ENCODE measurements at regions not wholly inside any gene's neighbourhood (a gene's known extent, or its start where the extent isn't known, plus 50 kb on each side); places are given as distances from the start of the nearest gene placed in this dataset.

DNA sequence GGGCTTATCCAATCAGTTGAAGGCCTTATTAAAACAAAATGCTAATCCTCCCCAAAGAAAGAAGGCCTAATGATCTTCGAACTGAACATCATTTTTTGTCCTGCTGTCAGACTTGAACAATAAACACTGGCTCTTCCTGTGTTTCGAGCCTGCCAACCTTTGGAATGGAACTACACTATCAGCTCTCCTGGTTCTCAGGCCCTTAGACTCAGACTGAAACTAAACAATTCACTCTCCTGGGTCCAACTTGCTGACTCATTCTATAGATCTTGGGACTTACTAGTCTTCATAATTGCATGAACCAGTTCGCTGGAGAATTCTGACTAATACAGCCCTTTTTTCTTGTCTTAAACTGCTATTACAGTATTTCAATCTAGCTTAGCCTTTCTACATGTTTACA lies 235.2 kb downstream of the LNPK start:
- TF ChIP-seq POLR2A (IDR thresholded peaks at IDR 0.05; ENCODE audit: low read length) (no peak), GATA1 (IDR thresholded peaks at IDR 0.05; ENCODE audit: low read depth, low read length) (no peak)
- DNase-seq: no peak

DNA sequence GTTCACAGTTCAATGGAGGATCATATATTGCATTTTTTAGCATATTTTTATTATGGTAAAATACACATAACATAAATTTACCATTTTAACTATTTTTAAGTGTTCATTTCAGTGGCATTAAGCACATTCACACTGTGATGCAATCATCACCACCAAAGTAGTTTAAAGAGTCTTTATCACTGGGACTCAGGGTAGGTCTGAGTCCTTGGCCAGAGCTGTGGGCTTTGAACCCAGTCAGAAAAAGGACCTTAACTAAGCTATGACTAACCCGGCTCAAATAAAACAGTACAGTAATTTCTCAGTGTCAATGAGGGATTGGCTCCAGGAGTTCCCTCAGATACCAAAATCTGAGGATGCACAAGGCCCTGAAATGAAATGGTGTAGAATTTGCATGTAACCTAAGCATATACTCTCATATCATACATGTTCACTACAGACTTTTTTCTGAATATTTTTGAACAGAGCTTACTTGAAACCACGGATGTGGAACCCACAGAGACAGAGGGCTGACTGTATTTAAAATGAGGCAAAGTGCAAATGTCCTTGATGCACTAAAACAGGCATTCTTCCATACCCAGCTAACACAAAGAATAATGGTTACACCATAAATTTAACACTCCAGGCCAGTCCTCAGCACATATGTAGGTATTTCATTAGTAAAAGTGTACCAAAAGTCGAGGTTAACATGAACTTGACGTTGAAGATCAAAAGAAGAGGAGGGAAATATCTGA lies 246.2 kb downstream of the LNPK start:
- no peak for TF ChIP-seq POLR2A (IDR thresholded peaks at IDR 0.05; ENCODE audit: low read length)
- no peak for TF ChIP-seq GATA1 (IDR thresholded peaks at IDR 0.05; ENCODE audit: low read depth, low read length)
- DNase-seq: no peak

DNA sequence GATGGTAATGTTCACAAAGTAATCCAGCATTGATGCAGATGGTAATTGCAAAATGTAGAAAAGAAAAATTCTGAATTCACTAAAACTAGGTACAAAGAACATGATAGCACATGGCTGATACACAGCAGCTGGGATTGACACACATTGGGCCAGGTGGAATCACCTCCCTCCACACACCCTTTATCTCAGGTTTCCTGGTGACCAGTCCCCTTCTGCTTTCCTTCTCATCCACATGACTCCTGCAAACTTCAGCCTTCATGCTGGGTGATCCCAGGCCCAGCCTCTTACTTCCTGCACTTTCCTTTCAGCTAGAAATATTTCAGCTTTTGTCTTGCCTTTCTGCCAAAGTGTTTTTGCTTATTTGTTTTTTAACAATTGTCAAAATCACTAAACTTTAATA lies 246.9 kb downstream of the LNPK start:
- TF ChIP-seq POLR2A (IDR thresholded peaks at IDR 0.05; ENCODE audit: low read length): no peak
- no peak for TF ChIP-seq GATA1 (IDR thresholded peaks at IDR 0.05; ENCODE audit: low read depth, low read length)
- no peak for DNase-seq

DNA sequence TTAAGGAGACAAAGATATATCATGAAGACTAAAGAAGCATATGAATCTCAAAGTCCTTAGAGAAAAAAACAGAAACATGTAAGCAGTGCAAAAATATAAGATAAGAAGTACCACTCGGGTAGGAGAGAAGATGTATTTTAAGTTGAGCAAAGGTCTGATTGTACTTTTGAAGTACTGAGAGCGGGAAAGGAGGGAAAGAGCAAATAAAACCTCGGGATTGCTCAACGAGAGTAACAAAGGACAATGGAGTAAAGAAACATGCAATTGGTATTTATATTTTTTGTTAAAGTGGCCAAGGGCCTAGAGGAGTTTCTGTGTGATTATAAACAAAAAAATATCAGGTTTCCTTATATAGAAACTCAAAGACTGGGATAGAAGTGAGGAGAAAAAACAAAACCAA lies 251.9 kb downstream of the LNPK start:
- TF ChIP-seq GATA1 (IDR thresholded peaks at IDR 0.05; ENCODE audit: low read depth, low read length): no peak
- TF ChIP-seq POLR2A (IDR thresholded peaks at IDR 0.05; ENCODE audit: low read length): no peak

DNA sequence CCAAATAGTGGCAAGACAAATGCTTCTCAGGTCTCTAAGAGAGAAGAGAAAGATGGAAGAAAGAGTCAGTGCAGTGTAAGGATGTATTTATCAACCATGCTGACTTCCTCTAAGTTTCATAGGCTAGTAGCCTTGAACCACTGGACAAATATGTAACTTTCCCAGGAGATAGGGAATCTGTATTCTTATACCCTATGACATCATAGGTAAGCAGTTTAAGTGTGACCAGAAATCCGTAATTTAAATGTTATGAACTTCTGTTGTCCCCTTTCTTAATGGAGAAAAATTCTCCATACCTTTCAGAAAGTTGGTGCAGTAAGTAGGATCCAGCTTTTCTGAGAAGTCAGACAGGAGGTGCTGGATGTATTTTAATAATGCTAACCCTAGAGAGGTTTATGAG lies 256.2 kb downstream of the LNPK start:
- TF ChIP-seq POLR2A (IDR thresholded peaks at IDR 0.05; ENCODE audit: low read length) (no peak), GATA1 (IDR thresholded peaks at IDR 0.05; ENCODE audit: low read depth, low read length) (no peak)
- no peak for DNase-seq

More for the DNA sequence above, 251.9 kb downstream of the LNPK start:
- no peak for DNase-seq

DNA sequence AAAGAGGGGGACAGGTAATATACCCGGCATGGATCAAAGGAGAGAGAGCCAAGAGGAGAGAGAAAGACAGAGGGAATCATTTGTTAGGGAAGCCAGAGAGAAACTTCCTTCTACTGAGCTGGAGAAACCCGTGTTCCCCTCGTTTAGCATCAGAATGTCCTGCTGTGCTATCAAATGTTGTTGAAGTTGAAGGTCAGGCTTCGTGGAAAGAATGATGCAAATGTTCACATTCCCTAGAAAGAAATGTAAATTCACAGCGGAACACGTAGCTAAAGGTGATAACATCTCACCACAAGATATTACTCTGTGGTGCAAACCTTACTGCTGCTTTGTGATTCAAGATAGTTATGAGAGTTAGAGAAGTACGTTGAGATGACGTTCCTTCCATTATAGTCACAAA lies 258.1 kb downstream of the LNPK start:
- DNase-seq: no peak
- TF ChIP-seq GATA1 (IDR thresholded peaks at IDR 0.05; ENCODE audit: low read depth, low read length): no peak
- no peak for TF ChIP-seq POLR2A (IDR thresholded peaks at IDR 0.05; ENCODE audit: low read length)

DNA sequence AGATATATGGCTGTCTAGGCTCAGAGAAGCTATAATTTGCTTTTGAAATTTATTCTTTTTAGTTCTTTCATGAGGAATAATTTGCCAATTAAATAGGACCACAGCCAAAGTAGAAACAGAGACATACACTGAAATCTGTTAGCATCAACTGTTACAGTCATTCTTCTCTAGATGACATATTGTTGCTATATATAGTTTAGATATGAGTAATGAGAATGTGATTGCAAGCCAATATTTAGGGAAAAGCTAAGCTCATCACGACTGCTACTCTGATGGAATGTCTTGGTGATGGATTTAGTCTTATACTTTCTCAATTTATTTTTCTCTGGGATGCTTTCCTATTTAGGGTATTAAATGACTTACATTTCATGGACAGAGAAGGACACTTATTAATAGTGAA lies 259.1 kb downstream of the LNPK start:
- TF ChIP-seq GATA1 (IDR thresholded peaks at IDR 0.05; ENCODE audit: low read depth, low read length) (no peak), POLR2A (IDR thresholded peaks at IDR 0.05; ENCODE audit: low read length) (no peak)
- no peak for DNase-seq

DNA sequence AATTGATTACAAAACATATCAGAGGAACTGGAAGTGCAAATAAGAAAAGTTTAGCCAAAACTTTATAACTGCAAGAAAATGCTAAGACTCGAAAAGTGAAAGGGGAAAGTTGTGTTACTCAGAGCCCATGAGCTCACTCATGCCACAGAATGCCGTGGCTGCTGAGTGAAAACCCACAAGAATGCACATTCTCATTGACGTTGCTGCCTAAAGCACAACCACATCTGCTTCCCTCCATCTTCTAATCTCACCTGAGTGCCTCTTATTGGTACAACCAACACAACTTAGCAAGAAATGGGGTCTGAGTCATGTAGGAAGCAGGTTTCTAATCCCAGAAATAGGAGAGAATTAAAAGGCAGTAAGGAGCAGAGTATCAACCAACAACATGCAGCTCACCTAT lies 259.7 kb downstream of the LNPK start:
- no peak for TF ChIP-seq GATA1 (IDR thresholded peaks at IDR 0.05; ENCODE audit: low read depth, low read length)
- no peak for TF ChIP-seq POLR2A (IDR thresholded peaks at IDR 0.05; ENCODE audit: low read length)
- DNase-seq: no peak

DNA sequence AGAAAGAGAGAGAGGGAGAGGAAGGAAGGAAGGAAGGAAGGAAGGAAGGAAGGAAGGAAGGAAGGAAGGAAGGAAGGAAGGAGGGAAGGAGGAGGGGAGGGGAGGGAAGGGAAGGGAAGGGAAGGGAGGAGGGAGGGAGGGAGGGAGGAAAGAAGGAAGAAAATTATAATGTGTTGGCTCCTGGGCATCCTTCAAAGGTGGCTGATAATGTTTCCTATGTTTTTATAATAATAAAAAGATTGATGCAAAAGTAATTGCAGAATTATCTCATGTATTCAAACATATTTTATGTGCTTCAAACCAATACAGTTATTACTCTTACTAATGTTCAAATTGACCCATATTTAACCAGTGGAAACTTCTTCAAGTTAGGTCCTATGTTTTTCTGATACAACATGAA lies 260.9 kb downstream of the LNPK start:
- no peak for DNase-seq
- TF ChIP-seq POLR2A (IDR thresholded peaks at IDR 0.05; ENCODE audit: low read length) (no peak), GATA1 (IDR thresholded peaks at IDR 0.05; ENCODE audit: low read depth, low read length) (no peak)

DNA sequence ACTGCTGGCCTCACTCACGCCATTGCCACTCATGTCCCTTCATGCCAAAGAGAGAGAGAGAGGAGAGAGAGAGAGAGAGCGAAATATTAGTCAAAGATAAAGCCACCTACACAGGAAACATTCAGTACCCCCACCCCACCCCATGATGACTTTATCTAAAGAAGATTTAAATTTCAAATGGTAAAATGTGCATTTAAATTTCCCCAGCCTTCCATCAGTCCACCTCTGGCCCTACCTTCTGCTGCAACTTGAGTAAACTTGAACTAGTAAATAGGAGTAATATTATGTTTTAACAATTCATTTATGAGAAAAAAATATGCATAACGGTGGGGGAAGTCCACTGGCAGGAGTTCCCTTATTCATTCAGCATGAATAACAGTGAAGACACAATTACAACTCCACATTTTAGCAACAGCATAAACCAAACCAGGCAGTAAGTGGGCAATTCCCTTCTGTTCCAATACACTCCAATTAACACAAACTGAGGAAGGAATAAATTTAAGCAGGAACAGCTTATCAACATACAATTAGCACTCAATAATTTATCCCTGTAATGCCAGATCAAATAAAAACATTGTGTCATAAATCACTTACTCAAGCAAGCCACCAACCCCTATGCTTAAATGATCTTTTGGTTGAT lies 264.2 kb downstream of the LNPK start:
- DNase-seq: no peak
- TF ChIP-seq GATA1 (IDR thresholded peaks at IDR 0.05; ENCODE audit: low read depth, low read length): no peak
- no peak for TF ChIP-seq POLR2A (IDR thresholded peaks at IDR 0.05; ENCODE audit: low read length)

DNA sequence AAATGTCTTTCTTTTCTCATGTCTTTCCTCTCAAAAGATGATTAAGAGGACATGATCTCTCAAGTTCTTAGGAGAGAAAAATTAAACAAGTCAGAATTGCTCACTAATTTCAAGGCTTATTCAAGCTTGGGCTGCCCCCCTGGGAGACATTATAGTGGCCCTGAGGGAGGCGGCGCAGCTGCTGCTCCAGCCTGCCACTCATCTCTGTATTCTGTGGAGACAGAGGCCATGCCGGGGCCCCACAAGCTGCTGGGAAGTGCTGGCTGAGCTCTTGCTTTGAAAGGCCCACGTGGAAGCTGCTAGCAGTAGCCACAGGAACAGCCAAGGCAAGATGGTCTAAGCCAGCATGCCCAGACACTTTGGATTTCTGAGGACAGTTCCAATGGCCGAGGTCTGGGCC lies 267.4 kb downstream of the LNPK start:
- DNase-seq: no peak
- TF ChIP-seq GATA1 (IDR thresholded peaks at IDR 0.05; ENCODE audit: low read depth, low read length) (no peak), POLR2A (IDR thresholded peaks at IDR 0.05; ENCODE audit: low read length) (no peak)

DNA sequence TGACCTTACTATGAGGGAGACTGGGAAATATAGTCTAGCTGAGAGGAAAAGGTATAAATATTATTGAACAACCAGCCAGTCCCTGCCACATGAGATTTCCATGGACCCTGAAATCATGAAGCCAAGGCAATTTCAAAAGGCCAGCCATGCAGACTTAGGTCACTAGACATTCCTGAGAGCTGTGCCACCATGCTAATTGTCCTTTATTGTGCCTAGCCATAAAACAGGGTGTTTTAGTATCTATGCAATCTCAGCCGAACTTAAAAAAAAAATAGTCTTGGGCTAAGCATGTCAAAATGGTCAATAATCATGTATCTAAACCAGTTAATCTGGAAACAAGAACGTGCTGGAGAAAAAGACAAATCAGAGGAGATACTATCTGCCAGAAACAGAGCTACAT lies 269.5 kb downstream of the LNPK start:
- DNase-seq: no peak
- TF ChIP-seq POLR2A (IDR thresholded peaks at IDR 0.05; ENCODE audit: low read length) (no peak), GATA1 (IDR thresholded peaks at IDR 0.05; ENCODE audit: low read depth, low read length) (no peak)

DNA sequence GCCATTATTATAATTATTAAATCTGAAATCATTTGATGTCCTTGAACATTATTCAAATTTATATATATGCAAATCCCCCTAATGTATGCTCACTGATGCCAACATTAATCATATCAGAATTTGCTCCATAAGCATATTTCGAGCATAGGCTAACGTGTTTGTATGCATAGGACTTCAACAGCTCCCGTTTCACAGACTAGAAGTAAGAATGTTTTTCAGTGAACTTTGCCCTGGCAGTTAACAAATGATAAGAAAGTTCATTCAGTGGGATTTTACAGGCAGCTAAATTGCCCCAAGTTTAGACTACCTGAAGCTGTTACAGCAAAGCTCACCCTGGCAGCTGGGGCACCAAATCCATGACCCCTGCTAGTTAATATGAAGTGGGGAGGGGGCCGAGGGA lies 272.0 kb downstream of the LNPK start:
- no peak for DNase-seq
- TF ChIP-seq POLR2A (IDR thresholded peaks at IDR 0.05; ENCODE audit: low read length): no peak
- no peak for TF ChIP-seq GATA1 (IDR thresholded peaks at IDR 0.05; ENCODE audit: low read depth, low read length)

DNA sequence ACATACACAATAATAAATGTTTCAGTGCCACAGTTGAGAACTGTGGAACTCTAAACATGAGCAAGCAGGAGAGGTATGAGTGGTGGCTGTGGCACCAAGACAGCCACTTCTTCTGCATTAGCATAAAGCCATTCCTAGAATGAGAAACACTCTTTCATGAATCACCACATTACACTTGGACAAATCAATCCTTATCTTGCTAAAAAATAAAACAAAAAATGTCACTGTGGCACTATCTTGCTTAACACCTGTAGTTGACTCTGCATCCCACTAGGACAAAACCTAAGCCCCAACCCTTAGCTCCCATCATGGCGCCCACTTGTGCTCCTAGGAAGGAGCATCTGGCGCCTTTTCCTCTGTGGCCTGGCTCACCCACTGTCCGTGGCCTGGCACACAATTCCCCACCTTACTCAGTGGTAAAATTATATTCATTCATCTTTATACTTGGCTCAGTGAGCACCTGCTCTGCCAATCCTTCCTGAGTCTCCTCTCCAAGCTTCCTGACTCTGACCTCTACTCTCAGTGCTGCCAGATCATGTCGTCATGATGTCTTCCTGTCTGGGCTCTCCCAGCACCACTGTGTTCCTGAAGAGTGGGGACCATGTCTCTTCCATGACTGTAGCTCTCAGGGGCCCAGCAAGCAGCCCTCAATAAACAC lies 272.9 kb downstream of the LNPK start:
- no peak for TF ChIP-seq GATA1 (IDR thresholded peaks at IDR 0.05; ENCODE audit: low read depth, low read length)
- TF ChIP-seq POLR2A (IDR thresholded peaks at IDR 0.05; ENCODE audit: low read length): no peak
- DNase-seq: no peak

DNA sequence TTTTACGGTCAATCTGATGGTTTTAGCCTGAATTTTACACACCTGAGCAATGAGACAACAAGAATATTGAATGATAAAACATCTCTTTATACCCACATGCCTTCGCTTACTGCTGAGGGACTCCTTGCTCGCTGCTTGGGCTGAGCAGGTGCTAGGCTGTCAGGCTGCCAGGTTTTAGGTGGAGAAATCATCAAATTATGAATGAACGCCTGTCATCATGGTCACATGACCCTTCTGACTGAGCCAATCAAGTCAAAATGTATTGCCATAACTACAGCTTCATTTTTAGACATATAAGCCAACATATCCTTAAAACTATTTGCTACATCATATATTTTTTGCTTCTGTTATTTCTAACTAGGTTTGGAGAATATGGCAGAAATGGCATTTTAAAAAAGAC lies 274.0 kb downstream of the LNPK start:
- DNase-seq: no peak
- TF ChIP-seq POLR2A (IDR thresholded peaks at IDR 0.05; ENCODE audit: low read length): no peak
- no peak for TF ChIP-seq GATA1 (IDR thresholded peaks at IDR 0.05; ENCODE audit: low read depth, low read length)
